ENCODE measurements at regions not wholly inside any gene's neighbourhood (a gene's known extent, or its start where the extent isn't known, plus 50 kb on each side); places are given as distances from the start of the nearest gene placed in this dataset.

DNA sequence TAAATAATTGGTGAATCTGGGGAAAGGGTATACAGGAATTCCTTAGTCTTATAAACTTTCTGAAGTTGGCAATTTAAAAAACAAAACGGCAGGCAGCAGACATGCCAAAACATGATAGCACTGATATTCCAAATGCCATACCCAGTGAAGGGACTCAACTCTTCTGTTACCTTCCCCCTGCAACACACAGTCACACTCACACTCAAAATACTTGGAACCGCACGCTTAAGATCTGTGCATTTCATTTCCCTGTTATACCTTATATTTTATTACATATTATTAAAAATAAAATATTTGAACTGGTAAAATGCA, 123.4 kb downstream of the ZFP36L2 start:
- no peak for TF ChIP-seq EZH2 (IDR thresholded peaks at IDR 0.05; ENCODE audit: borderline replicate concordance, low read depth, low read length, poor library complexity, severe bottlenecking)
- TF ChIP-seq, protein P1, sequence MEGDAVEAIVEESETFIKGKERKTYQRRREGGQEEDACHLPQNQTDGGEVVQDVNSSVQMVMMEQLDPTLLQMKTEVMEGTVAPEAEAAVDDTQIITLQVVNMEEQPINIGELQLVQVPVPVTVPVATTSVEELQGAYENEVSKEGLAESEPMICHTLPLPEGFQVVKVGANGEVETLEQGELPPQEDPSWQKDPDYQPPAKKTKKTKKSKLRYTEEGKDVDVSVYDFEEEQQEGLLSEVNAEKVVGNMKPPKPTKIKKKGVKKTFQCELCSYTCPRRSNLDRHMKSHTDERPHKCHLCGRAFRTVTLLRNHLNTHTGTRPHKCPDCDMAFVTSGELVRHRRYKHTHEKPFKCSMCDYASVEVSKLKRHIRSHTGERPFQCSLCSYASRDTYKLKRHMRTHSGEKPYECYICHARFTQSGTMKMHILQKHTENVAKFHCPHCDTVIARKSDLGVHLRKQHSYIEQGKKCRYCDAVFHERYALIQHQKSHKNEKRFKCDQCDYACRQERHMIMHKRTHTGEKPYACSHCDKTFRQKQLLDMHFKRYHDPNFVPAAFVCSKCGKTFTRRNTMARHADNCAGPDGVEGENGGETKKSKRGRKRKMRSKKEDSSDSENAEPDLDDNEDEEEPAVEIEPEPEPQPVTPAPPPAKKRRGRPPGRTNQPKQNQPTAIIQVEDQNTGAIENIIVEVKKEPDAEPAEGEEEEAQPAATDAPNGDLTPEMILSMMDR (conservative IDR thresholded peaks at IDR 0.05; ENCODE audit: low read depth, low read length), result no peak
